Esophagus mucosa (tissue), 1 donor: ENCODE measurements at regions not wholly inside any gene's neighbourhood (a gene's known extent, or its start where the extent isn't known, plus 50 kb on each side); places are given as distances from the start of the nearest gene placed in this dataset.

Experiments
- ATAC-seq: fragments of 200-7000 bp; cut with Tn5 transposase; one replicate; pipeline ENCODE4 v1.9.1; 2020
- donor health status: DM: yes; HTN: yes; CAD: no.

DNA sequence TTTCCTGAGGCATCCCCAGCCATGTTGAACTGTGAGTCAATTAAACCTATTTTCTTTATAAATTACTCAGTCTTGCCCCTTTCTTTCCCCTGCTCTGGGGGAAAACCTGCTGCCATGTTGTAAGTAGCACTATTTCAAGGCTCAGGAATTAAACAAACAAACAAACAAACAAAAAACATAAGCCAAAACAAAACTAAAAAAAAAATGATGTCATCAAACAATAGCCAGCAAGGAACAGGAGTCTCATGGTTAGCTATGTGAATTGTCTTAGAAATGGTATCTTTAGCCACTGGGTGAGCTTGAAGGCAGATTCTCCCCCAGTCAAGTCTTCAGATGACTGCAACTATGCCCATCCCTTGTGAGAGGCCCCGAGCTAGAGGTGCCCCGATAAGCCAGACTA, 823.4 kb upstream of the ZEB2 start:
- ATAC-seq: no peak

DNA sequence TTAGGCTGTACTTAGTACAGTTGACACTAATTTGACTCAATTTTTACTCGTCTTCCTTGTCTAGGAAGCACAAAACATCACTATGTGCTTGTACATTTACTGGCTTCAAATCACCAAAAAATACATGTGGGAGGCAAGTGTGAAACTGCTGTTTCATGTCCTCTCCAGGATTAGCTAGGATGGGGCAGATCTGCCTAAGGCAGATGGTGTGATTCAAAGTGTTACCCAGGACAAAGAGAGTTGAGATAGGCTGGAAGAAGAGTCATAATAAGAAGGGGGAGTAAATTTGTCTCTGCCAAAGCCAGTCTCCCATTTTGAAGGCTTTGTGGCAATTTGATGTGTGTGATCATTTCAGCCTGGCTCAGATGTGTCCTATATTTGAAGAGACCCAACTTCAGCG, 821.6 kb upstream of the ZEB2 start:
- no peak for ATAC-seq

DNA sequence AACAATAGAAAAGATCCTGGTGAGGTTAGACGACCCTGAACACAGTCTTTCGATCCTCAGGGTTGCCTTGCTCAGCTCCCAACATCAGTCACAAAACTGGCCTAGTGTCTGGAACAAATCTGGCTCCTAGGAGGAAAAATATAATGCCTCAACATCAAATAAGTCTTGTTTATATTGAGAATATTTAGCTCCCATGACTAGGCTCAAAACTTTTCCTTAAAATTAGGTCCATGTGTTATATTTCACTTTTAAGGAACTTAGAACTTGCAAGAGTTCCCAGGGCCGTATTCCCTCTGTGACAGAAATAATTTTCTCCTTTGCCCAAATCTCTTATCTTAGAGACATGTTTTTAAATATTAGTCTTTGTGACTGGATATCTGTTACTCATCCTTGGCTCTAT, 819.7 kb upstream of the ZEB2 start:
- ATAC-seq: no peak

DNA sequence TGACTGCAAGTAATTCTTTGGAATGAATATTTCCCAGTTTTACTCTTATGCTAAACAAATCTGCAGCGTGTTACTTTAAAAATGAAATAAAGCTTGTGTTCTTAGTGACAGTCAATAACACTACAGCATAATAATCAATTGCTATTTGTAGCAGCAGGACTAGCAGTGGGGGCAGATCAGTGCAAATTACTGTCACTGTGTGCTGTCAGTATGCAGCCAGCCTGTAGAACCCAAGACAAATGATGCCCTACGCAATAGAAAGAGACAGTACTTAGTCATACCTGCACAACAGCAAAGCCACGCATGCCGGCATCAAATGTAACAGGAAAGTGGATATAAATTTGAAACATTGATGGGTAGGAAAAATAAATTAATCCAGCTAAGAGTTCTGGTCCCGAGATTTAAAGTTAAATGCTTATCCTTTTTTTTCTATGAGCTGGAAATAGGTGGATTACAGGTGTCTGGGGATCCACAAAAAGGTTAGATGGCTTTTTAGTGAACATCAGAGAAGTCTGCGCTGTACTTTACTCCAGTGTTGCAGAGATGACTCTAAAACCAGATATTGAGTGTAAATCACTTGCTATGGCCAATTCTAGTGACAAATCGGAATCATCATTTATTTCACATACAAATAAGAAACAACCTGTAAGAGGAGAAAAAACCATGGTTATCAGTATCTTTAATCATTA, 812.4 kb upstream of the ZEB2 start:
- ATAC-seq: no peak

DNA sequence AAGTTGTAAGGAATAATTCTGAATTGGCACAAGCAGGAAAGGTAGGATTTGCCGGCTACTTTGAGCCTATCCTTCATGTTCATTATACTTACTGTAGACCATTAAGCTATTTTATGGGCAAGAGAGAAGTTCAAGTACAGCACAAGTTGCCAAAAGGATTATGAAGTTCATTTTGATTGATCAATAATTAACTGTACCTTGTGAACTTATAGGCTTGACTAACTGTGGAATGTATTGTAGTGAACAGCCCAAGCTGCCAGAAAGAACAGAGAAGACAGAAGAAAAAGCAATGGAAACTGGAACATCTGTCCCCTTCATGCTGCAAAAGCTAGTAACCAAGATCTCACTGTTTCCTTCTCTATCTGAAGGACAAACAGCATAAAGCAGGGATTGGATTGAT, 810.1 kb upstream of the ZEB2 start:
- no peak for ATAC-seq

DNA sequence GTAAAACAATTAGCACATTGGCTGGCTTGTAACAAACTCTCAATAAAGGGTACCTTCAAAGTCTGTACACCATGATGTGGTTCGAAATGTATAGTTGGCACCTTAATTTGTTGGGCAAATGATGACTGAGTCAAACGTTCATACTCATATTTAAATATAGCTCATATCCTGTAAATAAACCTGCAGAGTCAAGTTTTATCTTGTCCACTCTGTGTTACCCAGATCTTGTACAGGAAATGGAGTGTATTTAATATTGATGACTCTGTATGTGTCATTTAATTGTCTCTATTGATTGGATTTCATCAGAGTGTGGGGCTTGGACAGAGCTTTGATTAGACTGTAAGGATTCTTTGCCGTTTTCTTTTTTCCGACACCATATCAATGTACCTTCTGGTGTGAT, 805.6 kb upstream of the ZEB2 start:
- peak; percentile 92 for ATAC-seq

DNA sequence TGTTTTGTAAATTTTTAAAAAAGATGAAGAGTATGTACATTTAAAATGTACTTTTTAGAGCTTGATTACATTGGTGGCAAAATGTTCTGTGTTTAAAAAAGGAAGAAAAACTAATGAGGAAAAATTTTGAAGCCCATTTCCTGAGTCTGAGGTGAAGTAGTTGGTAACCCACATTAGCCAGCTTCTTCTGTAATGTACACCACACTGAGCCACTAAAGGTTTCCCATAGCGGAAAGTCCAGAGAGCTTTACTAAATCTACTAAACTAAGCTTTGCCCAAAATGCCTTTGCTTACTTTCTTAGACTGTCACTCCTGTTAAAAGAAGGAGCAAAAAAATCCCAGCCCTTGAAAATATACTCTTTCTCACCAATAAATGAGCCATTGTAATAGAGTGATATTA, 804.8 kb upstream of the ZEB2 start:
- ATAC-seq: no peak

DNA sequence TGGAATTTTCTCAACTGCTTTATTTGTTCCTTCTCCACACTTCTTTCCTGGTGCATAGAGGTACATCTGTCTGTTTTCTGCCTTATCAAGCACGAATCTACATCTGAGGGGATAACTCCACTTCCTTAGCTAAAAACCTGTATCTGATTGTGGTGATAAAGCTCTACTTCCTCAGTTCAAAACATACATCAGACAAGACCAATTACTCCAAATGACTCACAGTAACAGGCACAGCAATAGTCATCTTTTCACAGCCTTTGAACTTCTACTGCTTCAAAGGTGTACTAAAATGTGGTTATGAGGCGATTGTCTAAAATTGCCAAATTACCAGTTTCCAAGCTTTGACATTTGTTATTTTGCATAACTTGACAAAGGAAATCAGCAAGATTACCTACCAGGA, 803.6 kb upstream of the ZEB2 start:
- ATAC-seq: peak; percentile 63

DNA sequence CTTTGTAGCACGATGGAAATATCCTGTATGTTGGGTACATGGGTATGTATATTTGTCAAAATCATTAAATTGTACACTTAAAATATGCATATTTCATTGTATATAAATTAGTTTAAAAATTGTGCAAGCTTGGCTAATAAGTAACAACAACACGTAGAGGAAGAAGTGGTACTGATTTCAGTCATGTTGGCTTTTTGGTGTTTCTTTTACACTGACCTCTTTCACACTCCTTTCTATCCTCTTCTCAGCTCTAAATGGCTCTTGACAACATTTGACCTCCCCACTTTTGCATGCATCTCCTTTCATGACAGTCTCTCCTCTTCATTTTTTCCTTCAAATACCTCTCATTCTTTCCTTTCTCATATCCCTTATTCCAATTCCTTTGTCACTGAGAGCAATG, 801.4 kb upstream of the ZEB2 start:
- ATAC-seq: no peak

DNA sequence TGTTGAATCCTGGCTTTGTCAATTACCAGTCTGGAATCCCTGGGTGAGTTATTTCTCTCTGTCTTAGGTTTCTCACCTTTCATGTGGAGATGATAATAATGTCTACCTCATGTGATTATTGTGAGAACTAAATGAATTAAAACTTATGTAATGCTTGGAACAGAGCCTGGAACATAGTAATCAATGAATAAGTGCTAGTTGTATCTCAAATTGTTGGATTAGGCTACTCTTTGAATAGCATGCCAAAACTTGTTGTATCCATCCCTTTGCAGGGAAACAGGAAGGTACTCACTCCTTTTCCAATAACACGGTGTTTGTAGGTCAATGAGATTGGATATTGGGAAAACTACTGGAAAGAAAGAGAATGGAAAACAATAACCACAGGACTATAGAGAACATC, 796.6 kb upstream of the ZEB2 start:
- ATAC-seq: no peak

DNA sequence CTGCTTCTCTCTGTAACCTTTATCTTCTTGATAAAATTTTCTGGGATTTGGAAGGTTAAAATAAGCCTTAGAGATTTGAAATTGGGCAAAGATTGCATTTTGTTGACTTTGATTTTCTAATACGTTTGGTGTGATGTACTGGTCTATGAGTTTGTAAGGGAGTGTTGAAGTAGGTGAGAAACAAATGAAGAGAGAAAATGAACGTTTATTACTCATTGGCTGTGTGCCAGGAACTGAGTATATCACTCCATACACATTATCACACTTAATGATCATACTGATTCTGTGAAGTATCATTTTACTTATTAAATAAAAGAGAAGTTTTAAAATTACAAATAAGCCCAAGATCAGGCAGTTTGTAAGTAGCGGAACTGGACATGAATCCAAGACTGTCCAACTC, 795.1 kb upstream of the ZEB2 start:
- ATAC-seq: no peak

DNA sequence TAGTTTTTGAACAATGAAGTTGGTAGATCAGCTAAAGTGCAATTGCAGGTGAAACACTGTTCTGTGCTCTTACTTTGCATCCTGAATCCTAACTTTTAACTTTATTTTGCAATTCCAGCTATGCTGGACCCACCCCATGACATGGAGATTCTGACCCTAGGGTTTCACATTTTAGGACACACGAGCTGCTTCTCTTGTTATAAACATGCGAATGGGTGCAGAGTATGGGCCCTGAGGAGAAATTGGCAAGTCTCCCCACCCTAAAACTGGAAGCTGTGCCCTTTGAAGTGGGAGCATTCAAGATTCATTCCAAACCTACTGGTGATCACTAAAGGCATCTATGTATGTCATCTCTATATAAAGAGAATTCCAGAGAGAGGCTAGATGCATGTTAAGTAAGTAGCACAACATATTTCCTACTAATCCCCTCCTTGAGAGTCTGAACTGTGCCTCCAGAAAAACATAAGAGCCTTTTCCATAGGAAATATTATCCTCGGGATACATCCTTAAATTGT, 794.3 kb upstream of the ZEB2 start:
- no peak for ATAC-seq

DNA sequence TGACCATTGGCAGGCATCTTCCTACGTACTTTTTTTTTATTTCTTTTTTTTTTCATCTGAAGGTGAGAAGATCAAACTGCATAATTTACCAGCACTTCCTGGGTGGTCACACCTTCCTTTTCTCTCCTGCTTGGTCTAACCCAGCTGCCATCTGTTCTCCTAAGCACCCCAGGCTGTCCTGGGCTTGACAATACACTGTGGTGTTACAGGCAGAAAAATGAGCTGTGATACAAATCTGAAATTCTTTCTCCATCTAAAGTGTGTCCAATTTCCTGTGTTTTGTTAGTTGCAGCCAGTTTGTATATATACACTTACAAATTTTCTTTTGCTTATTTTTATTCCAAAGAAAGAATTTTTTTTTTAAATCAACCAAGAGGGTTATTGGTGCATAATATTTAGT, 786.0 kb upstream of the ZEB2 start:
- no peak for ATAC-seq

DNA sequence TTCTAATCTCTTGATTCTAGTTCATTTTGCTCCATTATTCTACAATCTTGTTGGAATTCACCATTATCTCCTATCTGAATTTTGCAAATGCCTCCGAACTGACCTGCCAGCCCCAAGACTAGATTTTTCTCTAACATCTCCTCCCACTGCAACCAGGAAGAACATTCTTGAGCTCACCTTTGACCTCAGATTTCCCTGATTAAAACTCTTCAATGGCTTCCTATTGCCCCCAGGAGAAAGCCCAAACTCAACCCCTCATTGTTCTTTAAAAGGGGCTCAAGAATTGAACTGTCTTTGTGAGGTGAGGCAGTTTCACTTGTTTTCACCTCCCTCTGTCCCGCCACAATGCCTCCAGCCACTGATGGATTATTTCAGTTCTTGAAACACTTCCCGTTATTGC, 784.6 kb upstream of the ZEB2 start:
- no peak for ATAC-seq

DNA sequence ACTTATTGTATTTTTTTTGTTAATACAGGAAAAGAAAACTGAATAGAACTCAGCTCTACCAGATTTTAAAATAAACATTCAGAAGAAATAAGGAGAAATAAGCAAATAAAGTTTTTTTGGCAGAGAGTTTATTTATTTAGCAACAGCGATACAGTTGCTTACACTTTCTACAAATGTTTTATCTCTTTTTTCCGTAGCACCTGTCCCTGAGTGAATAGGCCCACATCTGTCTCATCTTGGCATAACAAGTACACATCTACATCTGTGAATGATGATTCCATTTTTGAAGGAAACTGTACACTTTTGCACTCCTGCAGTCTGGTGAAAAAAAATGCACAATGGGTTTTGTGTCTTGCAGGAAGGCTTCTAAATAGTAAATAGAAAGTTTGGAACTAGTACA, 783.6 kb upstream of the ZEB2 start:
- no peak for ATAC-seq

DNA sequence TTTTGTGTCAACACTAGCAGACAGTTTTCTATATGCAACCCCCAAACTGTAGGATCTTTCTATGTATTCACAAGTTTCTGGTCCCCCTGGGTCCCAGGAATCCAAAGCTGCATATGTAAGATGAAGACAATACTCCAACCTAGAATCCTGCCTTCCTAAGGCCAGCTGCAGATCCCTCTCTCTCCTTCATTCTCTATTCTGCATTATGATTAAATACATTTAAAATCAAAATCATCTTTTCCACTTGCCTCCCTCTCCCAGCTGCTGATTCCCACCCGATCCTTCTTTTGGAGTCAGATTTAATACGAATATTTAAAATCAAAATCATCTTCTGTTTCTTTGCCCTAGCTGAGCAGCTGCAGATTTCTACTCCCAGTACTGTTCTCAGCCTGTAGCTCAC, 783.0 kb upstream of the ZEB2 start:
- ATAC-seq: no peak

DNA sequence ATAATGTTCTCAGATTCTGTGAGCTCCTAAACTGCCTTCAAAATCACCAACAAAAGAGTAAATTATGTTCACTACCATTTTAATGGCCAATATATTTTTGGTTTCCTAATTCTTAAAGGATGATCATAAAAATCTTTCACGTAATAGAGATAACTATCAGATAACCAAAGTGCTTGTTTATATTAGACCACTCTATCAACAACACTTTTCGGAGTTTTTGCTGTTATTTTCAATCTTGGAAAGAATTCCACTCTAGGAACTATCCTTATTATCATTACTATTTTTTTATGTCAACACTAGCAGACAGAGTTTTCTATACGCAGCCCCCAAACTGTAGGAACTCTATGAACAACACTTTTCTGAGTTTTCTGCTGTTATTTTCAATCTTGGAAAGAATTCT, 782.5 kb upstream of the ZEB2 start:
- no peak for ATAC-seq

DNA sequence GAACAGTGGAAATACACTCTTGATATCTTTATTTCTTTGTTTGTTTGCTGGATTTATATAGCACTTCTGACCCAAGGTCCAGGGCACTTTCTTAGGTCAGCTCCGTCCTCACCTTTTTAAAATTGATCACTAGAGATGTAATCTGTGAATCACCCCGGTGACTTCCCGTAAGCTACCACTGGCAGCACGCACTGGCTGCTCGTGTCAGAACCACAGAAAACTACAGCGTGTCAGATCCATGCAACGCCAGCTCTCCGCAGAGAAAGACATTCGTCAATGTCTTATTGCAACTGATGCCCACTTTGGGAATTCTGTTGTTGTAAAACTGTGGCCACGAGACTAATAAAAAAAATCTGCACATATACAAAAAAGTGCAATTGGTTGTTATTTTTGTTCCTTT, 779.4 kb upstream of the ZEB2 start:
- ATAC-seq: no peak

DNA sequence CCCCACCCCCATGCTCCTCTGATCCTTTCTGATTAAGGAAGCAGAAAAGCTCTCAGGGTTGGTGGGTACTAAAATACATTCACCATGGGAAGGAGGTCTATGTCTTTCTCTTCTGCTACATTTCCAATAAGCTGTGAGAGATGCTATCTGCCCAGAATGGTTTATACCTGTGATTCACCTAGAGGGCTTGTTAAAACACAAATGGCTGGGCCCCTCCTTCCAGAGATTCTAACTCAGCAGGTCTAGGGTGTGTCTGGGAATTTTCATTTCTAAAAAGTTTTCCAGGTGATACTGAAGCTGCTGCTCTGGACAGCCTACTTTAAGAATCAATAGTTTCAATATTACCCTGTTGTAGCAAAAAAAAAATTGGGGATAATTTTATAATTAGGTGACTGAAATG, 772.2 kb upstream of the ZEB2 start:
- no peak for ATAC-seq

DNA sequence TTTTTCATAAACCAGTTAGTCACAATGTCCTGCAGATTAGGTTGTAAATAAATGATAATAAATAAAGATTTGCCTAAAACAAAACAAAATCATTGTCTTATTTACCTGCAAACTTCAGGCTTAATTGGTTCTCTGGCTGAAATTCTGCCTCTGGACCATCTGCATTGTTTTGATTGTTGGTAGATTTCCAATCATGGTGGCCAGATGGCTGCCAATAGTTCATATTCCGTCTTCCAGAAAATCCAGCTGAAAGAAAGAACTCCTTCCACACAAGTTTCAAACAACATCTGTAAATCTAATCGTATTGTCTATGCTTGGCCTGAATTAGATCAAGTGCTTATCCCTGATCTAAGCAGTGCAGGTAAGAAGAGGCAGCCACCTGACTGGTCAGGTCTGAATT, 771.1 kb upstream of the ZEB2 start:
- no peak for ATAC-seq

DNA sequence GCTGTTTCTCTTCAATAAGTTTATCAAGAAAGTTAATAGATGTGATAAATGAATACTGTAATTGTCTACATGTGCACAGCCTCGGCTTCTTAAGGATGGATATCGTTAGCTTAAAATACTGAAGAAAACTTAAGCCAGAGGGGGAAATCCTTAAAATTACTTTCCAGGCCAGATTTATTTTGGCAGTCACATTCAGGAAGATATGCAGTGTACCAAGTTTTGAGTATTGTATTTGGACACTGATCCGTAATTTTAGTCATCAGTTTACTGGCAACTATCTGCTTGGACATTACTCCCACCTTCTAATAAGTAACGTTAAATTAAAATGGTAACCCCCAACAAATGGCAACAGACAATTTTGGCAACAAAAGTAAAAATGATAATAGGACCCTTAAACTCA, 770.0 kb upstream of the ZEB2 start:
- no peak for ATAC-seq

DNA sequence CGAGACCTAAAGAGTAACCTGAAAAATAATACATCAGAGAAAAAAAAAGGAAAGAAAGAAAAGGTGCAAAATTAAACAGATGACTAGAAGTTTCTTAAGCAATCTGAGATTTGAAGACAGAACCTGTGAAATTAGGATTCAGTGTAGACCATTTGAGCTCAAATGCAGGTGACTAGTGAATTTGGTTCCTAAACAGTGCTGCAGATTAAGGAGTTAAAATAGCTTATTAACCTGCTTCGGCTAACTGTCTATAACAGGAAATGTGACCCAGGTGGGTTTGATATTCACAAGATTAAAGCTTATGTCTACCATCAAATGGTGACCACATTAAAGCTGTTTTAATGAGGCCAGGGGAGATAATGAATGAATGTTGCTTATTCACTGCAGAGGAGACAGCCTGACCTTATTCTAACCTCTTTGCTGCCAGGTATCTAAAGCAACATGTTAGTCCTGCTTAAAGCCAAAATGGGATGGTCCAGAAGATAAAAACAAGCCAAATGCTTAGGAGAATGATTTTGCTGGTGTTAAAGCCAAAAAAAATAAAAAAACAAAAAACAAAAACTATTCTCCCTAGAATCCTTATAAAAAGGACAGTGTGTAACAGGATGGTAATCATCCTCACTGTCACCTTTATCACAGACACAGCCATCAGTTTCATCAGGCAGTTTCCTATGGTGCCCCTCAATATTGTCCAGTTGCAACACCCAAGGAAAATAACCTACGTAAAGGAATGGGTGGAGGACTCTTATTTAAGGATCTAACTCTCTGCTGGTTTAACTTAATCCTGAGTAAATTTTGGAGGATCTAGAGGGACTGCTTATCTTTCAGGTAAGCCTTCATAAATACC, 769.0 kb upstream of the ZEB2 start:
- ATAC-seq: no peak

DNA sequence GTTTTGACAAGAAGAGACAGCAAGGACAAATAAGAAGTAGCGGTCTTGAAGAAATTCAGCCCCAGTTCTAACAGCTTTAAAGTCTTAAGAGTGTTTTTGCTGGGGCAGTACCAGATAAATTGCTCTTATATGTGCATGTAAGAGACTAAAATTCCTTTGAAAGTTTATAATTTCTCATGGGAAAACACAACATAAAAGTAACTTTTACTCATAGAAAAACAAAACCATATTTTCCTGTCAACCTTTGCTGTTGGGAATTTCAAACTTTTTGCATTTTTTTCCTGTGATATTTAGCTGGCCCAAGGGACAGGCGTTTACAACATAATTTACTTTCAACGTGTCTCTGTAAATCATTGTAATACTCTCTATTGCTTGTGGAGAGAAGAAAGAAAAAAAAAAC, 767.8 kb upstream of the ZEB2 start:
- no peak for ATAC-seq

DNA sequence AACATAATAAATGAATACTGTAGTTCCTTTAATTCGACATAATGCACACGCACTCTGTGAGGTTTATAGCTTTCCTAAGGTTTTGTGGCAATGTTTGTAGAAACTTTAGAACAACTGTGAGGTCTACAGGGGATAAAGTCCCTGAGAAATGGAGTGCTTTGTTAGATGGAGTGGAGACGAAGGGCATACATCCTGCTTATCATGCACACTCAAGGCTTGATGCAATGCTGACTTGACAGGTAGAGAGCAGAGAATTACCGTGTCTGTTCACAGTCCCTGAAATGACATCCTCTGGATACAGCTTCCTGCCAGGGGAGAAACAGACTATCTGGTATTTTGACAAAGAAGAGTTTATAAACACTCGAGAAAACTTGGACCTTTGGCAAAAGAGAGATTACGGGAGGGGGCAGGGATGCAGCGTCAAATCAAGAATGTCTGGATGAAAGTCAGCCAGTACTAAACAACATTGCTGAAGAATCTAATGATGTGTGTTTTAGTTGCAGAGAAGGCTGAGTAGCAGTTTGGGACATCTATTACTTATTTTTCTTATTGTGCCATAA, 766.9 kb upstream of the ZEB2 start:
- no peak for ATAC-seq
